H1 (cell line): ENCODE measurements at regions not wholly inside any gene's neighbourhood (a gene's known extent, or its start where the extent isn't known, plus 50 kb on each side); places are given as distances from the start of the nearest gene placed in this dataset.

Experiments
- CTCF ChIA-PET: fragments of 300-600 bp; sonication (Branson Sonifier 250); formaldehyde crosslinking; loops from one replicate; lab custom pipeline; 2021; ENCODE audit not compliant: partially characterized antibody; lab: Charles Lee
- POLR2A ChIA-PET: fragments of 300-600 bp; sonication (Branson Sonifier 250); formaldehyde crosslinking; loops from one replicate; lab custom pipeline; 2021; ENCODE audit warnings: inconsistent platforms; ENCODE audit not compliant: partially characterized antibody; lab: Charles Lee
- DNase-seq, 2 experiments: peaks; one replicate each; pipeline versions ENCODE4 v3.0.0 to v3.0.0-alpha.2; 2010 to 2022; ENCODE audit warnings: low spot score in 2 of 2, low read depth in 1 of 2, mixed read lengths in 1 of 2
- FAIRE-seq: peaks from 2 replicates; lab custom pipeline; 2011; peaks lifted over from hg19 to GRCh38; lab: Jason Lieb, UNC
- H2AFZ ChIP-seq: 2 replicates; pipeline ENCODE4 v1.8.1; 2012; ENCODE audit warnings: low read length, inconsistent platforms
- H2AK5ac ChIP-seq: 2 replicates; pipeline ENCODE4 v1.6.1; 2013; ENCODE audit warnings: low read depth, low read length
- H2BK120ac ChIP-seq: replicated peaks from 2 replicates; pipeline ENCODE3; 2013; ENCODE audit warnings: low read depth, low read length, inconsistent platforms
- H2BK12ac ChIP-seq: 2 replicates; pipeline ENCODE4 v1.6.1; 2013; ENCODE audit warnings: low read depth, low read length
- H2BK15ac ChIP-seq: 2 replicates; pipeline ENCODE4 v1.6.1; 2013; ENCODE audit warnings: low read length
- H2BK20ac ChIP-seq: 2 replicates; pipeline ENCODE4 v1.6.1; 2013; ENCODE audit warnings: low read length
- H2BK5ac ChIP-seq: 2 replicates; pipeline ENCODE4 v1.6.1; 2013; ENCODE audit warnings: low read depth, low read length
- H3K14ac ChIP-seq: 2 replicates; pipeline ENCODE4 v1.6.1; 2013; ENCODE audit warnings: inconsistent platforms; ENCODE audit not compliant: insufficient read length
- H3K18ac ChIP-seq: 2 replicates; pipeline ENCODE4 v1.6.1; 2013; ENCODE audit warnings: low read length; ENCODE audit errors: extremely low read depth
- H3K23ac ChIP-seq: 2 replicates; pipeline ENCODE4 v1.6.1; 2013; ENCODE audit warnings: inconsistent platforms; ENCODE audit not compliant: insufficient read length
- H3K23me2 ChIP-seq: 2 replicates; pipeline ENCODE4 v1.6.1; 2013; ENCODE audit warnings: low read depth, low read length
- H3K27ac ChIP-seq: 2 replicates; pipeline ENCODE4 v1.6.1; 2011; ENCODE audit warnings: low read depth, low read length, inconsistent platforms
- H3K27me3 ChIP-seq, 4 experiments: replicated peaks in 1 of 4; 1 replicate in 1 of 4; 2 replicates in 3 of 4; pipeline versions ENCODE4 v1.6.1 to v1.8.1; 2011 to 2013; ENCODE audit warnings: low read length in 3 of 4, mild to moderate bottlenecking in 3 of 4, inconsistent platforms in 2 of 4, mixed read lengths in 2 of 4, moderate library complexity in 1 of 4; ENCODE audit not compliant: control insufficient read depth in 3 of 4, insufficient read depth in 3 of 4; ENCODE audit errors: extremely low read depth in 1 of 4
- H3K36me3 ChIP-seq, 4 experiments: 2 replicates each; pipeline versions ENCODE4 v1.6.1 to v1.8.1; 2011 to 2013; ENCODE audit warnings: mild to moderate bottlenecking in 4 of 4, low read length in 3 of 4, moderate library complexity in 2 of 4, control low read depth in 1 of 4, inconsistent platforms in 1 of 4; ENCODE audit not compliant: insufficient read depth in 4 of 4, control insufficient read depth in 2 of 4
- H3K4ac ChIP-seq: replicated peaks from 2 replicates; pipeline ENCODE3; 2013; ENCODE audit warnings: low read length, low read depth, mixed read lengths, inconsistent platforms; ENCODE audit not compliant: insufficient read length
- H3K4me1 ChIP-seq, 4 experiments: replicated peaks in 1 of 4; 1 replicate in 1 of 4; 2 replicates in 3 of 4; pipeline versions ENCODE4 v1.6.1 to v1.8.1; 2011 to 2013; ENCODE audit warnings: low read length in 3 of 4, inconsistent platforms in 2 of 4, mixed read lengths in 1 of 4; ENCODE audit not compliant: insufficient read depth in 4 of 4, control insufficient read depth in 3 of 4
- H3K4me2 ChIP-seq, 2 experiments: 2 replicates each; pipeline versions ENCODE4 v1.6.1 to v1.8.1; 2011 to 2013; ENCODE audit warnings: low read depth in 2 of 2, low read length in 2 of 2, control low read depth in 1 of 2, inconsistent platforms in 1 of 2, mild to moderate bottlenecking in 1 of 2; ENCODE audit not compliant: insufficient read depth in 1 of 2
- H3K4me3 ChIP-seq, 4 experiments: fragments of 200-600, 300-600 bp in 1 of 4; sonication (generic), shearing (Covaris generic), sonication (Bioruptor Twin) in 1 of 4; 2 replicates each; pipeline versions ENCODE4 v1.5.1 to v1.8.1; 2011 to 2016; ENCODE audit warnings: low read length in 4 of 4, low read depth in 3 of 4, control low read depth in 2 of 4, inconsistent platforms in 2 of 4, mild to moderate bottlenecking in 2 of 4, mixed read lengths in 1 of 4, moderate library complexity in 1 of 4; ENCODE audit not compliant: insufficient read depth in 2 of 4; ENCODE audit errors: extremely low read depth in 1 of 4
- H3K56ac ChIP-seq: replicated peaks from 2 replicates; pipeline ENCODE3; 2013; ENCODE audit warnings: low read depth, mild to moderate bottlenecking, mixed read lengths, low read length, inconsistent platforms; ENCODE audit not compliant: insufficient read length
- H3K79me1 ChIP-seq: 2 replicates; pipeline ENCODE4 v1.6.1; 2013; ENCODE audit warnings: low read depth, low read length, control low read depth
- H3K79me2 ChIP-seq, 2 experiments: 2 replicates each; pipeline versions ENCODE4 v1.6.1 to v1.8.1; 2012 to 2013; ENCODE audit warnings: low read length in 2 of 2, mild to moderate bottlenecking in 2 of 2, inconsistent platforms in 1 of 2; ENCODE audit not compliant: insufficient read depth in 2 of 2, control insufficient read depth in 1 of 2
- H3K9ac ChIP-seq, 4 experiments: replicated peaks in 1 of 4; 1 replicate in 1 of 4; 2 replicates in 3 of 4; pipeline versions ENCODE4 v1.6.1 to v1.8.1; 2011 to 2013; ENCODE audit warnings: low read depth in 3 of 4, low read length in 3 of 4, control low read depth in 2 of 4, mild to moderate bottlenecking in 2 of 4, moderate library complexity in 2 of 4, inconsistent platforms in 1 of 4; ENCODE audit errors: extremely low read depth in 1 of 4
- H3K9me3 ChIP-seq, 2 experiments: 2 replicates each; pipeline versions ENCODE4 v1.6.1 to v1.8.1; 2012 to 2013; ENCODE audit warnings: mild to moderate bottlenecking in 2 of 2, moderate library complexity in 2 of 2, control low read depth in 1 of 2, inconsistent platforms in 1 of 2, low read depth in 1 of 2, low read length in 1 of 2, mixed read lengths in 1 of 2; ENCODE audit not compliant: insufficient read depth in 2 of 2
- H4K20me1 ChIP-seq, 2 experiments: replicated peaks in 1 of 2; 2 replicates each; pipeline versions ENCODE3 to v1.8.1; 2011 to 2013; ENCODE audit warnings: inconsistent platforms in 2 of 2, low read length in 2 of 2, mild to moderate bottlenecking in 1 of 2; ENCODE audit not compliant: insufficient read depth in 2 of 2, control insufficient read depth in 1 of 2
- H4K5ac ChIP-seq: 2 replicates; pipeline ENCODE4 v1.6.1; 2013; ENCODE audit warnings: low read length, low read depth, mixed read lengths, inconsistent platforms; ENCODE audit not compliant: insufficient read length
- H4K8ac ChIP-seq: 2 replicates; pipeline ENCODE4 v1.8.0; 2013; ENCODE audit warnings: mild to moderate bottlenecking, moderate library complexity, low read length, inconsistent platforms; ENCODE audit not compliant: insufficient read depth; ENCODE audit errors: extremely low read depth
- H4K91ac ChIP-seq: replicated peaks from 2 replicates; pipeline ENCODE3; 2013; ENCODE audit warnings: low read length, mixed read lengths, inconsistent platforms; ENCODE audit not compliant: insufficient read length
- ATF2 ChIP-seq: IDR thresholded peaks from 2 replicates; pipeline ENCODE4 v1.6.1; 2012; ENCODE audit warnings: low read length, inconsistent platforms
- BACH1 ChIP-seq: IDR thresholded peaks from 2 replicates; pipeline ENCODE4 v1.6.1; 2012; ENCODE audit warnings: low read length, improper control_type of control experiment
- CTBP2 ChIP-seq: IDR thresholded peaks from 2 replicates; pipeline ENCODE4 v1.7.0; 2011; ENCODE audit warnings: borderline replicate concordance, mild to moderate bottlenecking, moderate library complexity, mixed read lengths, low read length; ENCODE audit not compliant: insufficient read depth, insufficient read length
- EP300 ChIP-seq, 2 experiments: IDR thresholded peaks; 1 replicate in 1 of 2; 2 replicates in 1 of 2; pipeline ENCODE4 v1.6.1; 2011 to 2012; ENCODE audit warnings: low read depth in 2 of 2, low read length in 2 of 2, mild to moderate bottlenecking in 2 of 2, borderline replicate concordance in 1 of 2, inconsistent platforms in 1 of 2, moderate library complexity in 1 of 2
- FOSL1 ChIP-seq: IDR thresholded peaks from 2 replicates; pipeline ENCODE4 v1.6.1; 2011; ENCODE audit warnings: mild to moderate bottlenecking, low read depth, low read length, moderate library complexity; ENCODE audit not compliant: insufficient read depth
- JUND ChIP-seq: IDR thresholded peaks from 2 replicates; pipeline ENCODE4 v1.6.1; 2011; ENCODE audit warnings: mild to moderate bottlenecking, improper control_type of control experiment, low read length
- NANOG ChIP-seq: IDR thresholded peaks from 2 replicates; pipeline ENCODE4 v1.6.1; 2011; ENCODE audit warnings: low read length, low read depth, mild to moderate bottlenecking, inconsistent platforms; ENCODE audit not compliant: insufficient read depth, poor library complexity, severe bottlenecking
- POU5F1 ChIP-seq: IDR thresholded peaks from 2 replicates; pipeline ENCODE4 v1.6.1; 2011; ENCODE audit warnings: low read depth, mild to moderate bottlenecking, low read length, moderate library complexity
- SP1 ChIP-seq: IDR thresholded peaks from 2 replicates; pipeline ENCODE4 v1.6.1; 2011; ENCODE audit warnings: low read depth, low read length
- SUZ12 ChIP-seq: fragments of 200-600 bp; sonication (generic); IDR thresholded peaks from 2 replicates; pipeline ENCODE4 v1.6.1; 2012; ENCODE audit warnings: mild to moderate bottlenecking, inconsistent platforms, low read length, moderate library complexity, mixed read lengths
- TCF12 ChIP-seq: IDR thresholded peaks from 2 replicates; pipeline ENCODE4 v1.6.1; 2011; ENCODE audit warnings: low read depth, mild to moderate bottlenecking, low read length
- USF2 ChIP-seq: IDR thresholded peaks from 2 replicates; pipeline ENCODE4 v1.6.1; 2011; ENCODE audit warnings: low read length, improper control_type of control experiment
- WGBS, 2 experiments: shearing (Covaris generic) in 1 of 2; methylation state at CpG; one replicate each; pipeline versions ENCODE4 v1.1.6 to v1.1.7; 2013 to 2015; ENCODE audit warnings: low lambda C conversion rate in 2 of 2, mixed read lengths in 2 of 2, inconsistent platforms in 1 of 2, low coverage in 1 of 2, missing lambda C conversion rate in 1 of 2; ENCODE audit not compliant: insufficient replicate concordance in 2 of 2, insufficient coverage in 1 of 2, insufficient read length in 1 of 2; ENCODE audit errors: extremely low coverage in 1 of 2, missing lambda C conversion rate in 1 of 2; 5-methylcytosine and 5-hydroxymethylcytosine counted together

DNA sequence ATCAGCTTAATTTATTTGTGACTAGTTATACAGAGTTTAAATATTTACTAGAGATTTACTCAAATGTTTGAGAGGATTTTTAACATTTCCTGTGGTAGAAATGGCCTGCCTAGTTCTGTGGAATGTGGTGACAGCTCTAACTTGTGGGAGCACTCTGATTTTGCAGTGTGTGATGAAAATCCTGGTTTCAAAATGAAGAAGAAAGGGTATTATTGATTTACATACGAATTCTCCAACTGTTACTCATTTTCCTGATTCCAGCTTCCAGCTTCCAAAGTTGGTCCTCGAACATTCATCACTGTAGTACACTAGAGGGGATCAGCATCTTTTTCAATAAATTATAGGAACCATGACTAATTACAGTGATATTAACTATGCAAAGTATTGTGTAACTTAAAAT, 462.7 kb upstream of the PKN2 start:
- no peak overlapping the region for H3K4me3 ChIP-seq
- no peak overlapping the region for H2AFZ ChIP-seq
- H2BK20ac ChIP-seq: no peak overlapping the region
- no peak overlapping the region for H2BK15ac ChIP-seq
- WGBS, 2 experiments: 85% methylated on average over 2 of the region's 2 CpGs; no CpG with 5 or more reads in 1 of the 2 experiments
- DNase-seq (no peak), FAIRE-seq (no peak)
- POLR2A ChIA-PET: no interaction called here
- no peak overlapping the region for H3K27ac ChIP-seq
- no peak overlapping the region for H2BK120ac ChIP-seq
- no peaks in the 10 kb centered on the region for H3K23me2 ChIP-seq
- no peak overlapping the region for H3K4ac ChIP-seq
- H4K5ac ChIP-seq: no peak overlapping the region
- H3K79me2 ChIP-seq: no peaks in the 10 kb centered on the region
- H3K9me3 ChIP-seq: no peaks in the 10 kb centered on the region
- peaks cover 0 to 2% (median 0%) of the 10 kb centered on the region in 4 experiments; a peak in 1 of 7 replicates for H3K4me1 ChIP-seq
- no peak overlapping the region for H3K23ac ChIP-seq
- CTCF ChIA-PET: interaction anchor here (0.6 to 3.1 kb wide), 4 partner anchors 13 to 433 kb away, joined by 3 to 7 read pairs (median 3); no protein-coding TSS in a partner anchor
- H3K79me1 ChIP-seq: no peaks in the 10 kb centered on the region
- H3K4me2 ChIP-seq: no peak overlapping the region
- no peak overlapping the region for H3K9ac ChIP-seq
- no peaks in the 10 kb centered on the region for H3K27me3 ChIP-seq
- no peaks in the 10 kb centered on the region for H3K36me3 ChIP-seq
- no peaks in the 10 kb centered on the region for H4K20me1 ChIP-seq
- H3K56ac ChIP-seq: no peak overlapping the region
- H2AK5ac ChIP-seq: no peak overlapping the region
- H3K18ac ChIP-seq: no peak overlapping the region
- no peak overlapping the region for H4K91ac ChIP-seq
- H2BK12ac ChIP-seq: no peak overlapping the region
- H3K14ac ChIP-seq: no peak overlapping the region
- H4K8ac ChIP-seq: no peak overlapping the region
- no peak overlapping the region for H2BK5ac ChIP-seq
- TF ChIP-seq SP1 (no peak), ATF2 (no peak), TCF12 (no peak), POU5F1 (no peak), EP300 (IDR thresholded peaks at IDR 0.05; ENCODE audit: borderline replicate concordance in 1 of 2, low read depth in 2 of 2, low read length in 2 of 2) (no peak), FOSL1 (no peak), CTBP2 (no peak), SUZ12 (no peak), BACH1 (no peak), USF2 (no peak), NANOG (no peak), JUND (no peak)
